Loucy (cell line): ENCODE measurements at regions not wholly inside any gene's neighbourhood (a gene's known extent, or its start where the extent isn't known, plus 50 kb on each side); places are given as distances from the start of the nearest gene placed in this dataset.

Experiments
- H2AFZ ChIP-seq: fragments of 200-600 bp; sonication (generic); 2 replicates; pipeline ENCODE4 v1.6.0; 2016; ENCODE audit warnings: antibody characterized with exemption, mild to moderate bottlenecking, low read length, moderate library complexity
- H3F3A ChIP-seq: fragments of 200-600 bp; 2 replicates; pipeline ENCODE4 v1.6.0; 2016; ENCODE audit warnings: antibody characterized with exemption, low read depth, mild to moderate bottlenecking
- H3K27me3 ChIP-seq: fragments of 200-600 bp; sonication (generic); 2 replicates; pipeline ENCODE4 v1.6.1; 2014; ENCODE audit warnings: low read length, mild to moderate bottlenecking; ENCODE audit not compliant: insufficient read depth, poor library complexity, severe bottlenecking
- H3K36me3 ChIP-seq: fragments of 200-600 bp; sonication (generic); 2 replicates; pipeline ENCODE4 v1.6.1; 2016; ENCODE audit warnings: low read length; ENCODE audit not compliant: insufficient read depth
- H3K4me1 ChIP-seq: fragments of 200-600 bp; sonication (generic); 2 replicates; pipeline ENCODE4 v1.5.1; 2014; ENCODE audit warnings: low read length, mild to moderate bottlenecking; ENCODE audit not compliant: insufficient read depth, poor library complexity, severe bottlenecking
- H3K4me2 ChIP-seq: fragments of 200-600 bp; sonication (generic); 2 replicates; pipeline ENCODE4 v1.6.0; 2014; ENCODE audit warnings: antibody characterized with exemption, low read length, low read depth, mild to moderate bottlenecking; ENCODE audit not compliant: poor library complexity, severe bottlenecking
- H3K4me3 ChIP-seq: fragments of 200-600 bp; sonication (generic); 2 replicates; pipeline ENCODE4 v1.5.1; 2014; ENCODE audit warnings: low read length, mild to moderate bottlenecking, mixed read lengths; ENCODE audit not compliant: poor library complexity, severe bottlenecking
- H3K79me2 ChIP-seq: fragments of 200-600 bp; sonication (generic); 2 replicates; pipeline ENCODE4 v1.6.1; 2014; ENCODE audit warnings: low read length; ENCODE audit not compliant: insufficient read depth
- H3K9ac ChIP-seq: fragments of 200-600 bp; sonication (generic); 2 replicates; pipeline ENCODE4 v1.6.0; 2014; ENCODE audit warnings: mild to moderate bottlenecking, low read depth, low read length, moderate library complexity; ENCODE audit not compliant: poor library complexity, severe bottlenecking
- H3K9me2 ChIP-seq: fragments of 200-600 bp; sonication (generic); replicated peaks from 2 replicates; pipeline ENCODE4 v1.6.1; 2016; ENCODE audit warnings: low read depth, low read length, mixed read lengths
- H3K9me3 ChIP-seq: fragments of 200-600 bp; sonication (generic); 2 replicates; pipeline ENCODE4 v1.6.1; 2014; ENCODE audit warnings: mild to moderate bottlenecking, antibody characterized with exemption, low read length, low read depth; ENCODE audit not compliant: insufficient read depth
- H4K20me1 ChIP-seq: fragments of 200-600 bp; sonication (generic); 2 replicates; pipeline ENCODE4 v1.6.0; 2014; ENCODE audit warnings: antibody characterized with exemption, low read length, mild to moderate bottlenecking; ENCODE audit not compliant: insufficient read depth, poor library complexity, severe bottlenecking
- CTCF ChIP-seq: fragments of 200-600 bp; sonication (generic); conservative IDR thresholded peaks from 2 replicates; pipeline ENCODE4 v1.5.1; 2014; ENCODE audit warnings: mild to moderate bottlenecking, antibody characterized with exemption, low read length
- EZH2phosphoT487 ChIP-seq: fragments of 200-600 bp; IDR thresholded peaks from 2 replicates; pipeline ENCODE4 v1.6.1; 2018; ENCODE audit warnings: antibody characterized with exemption, mild to moderate bottlenecking, moderate library complexity, borderline replicate concordance

DNA sequence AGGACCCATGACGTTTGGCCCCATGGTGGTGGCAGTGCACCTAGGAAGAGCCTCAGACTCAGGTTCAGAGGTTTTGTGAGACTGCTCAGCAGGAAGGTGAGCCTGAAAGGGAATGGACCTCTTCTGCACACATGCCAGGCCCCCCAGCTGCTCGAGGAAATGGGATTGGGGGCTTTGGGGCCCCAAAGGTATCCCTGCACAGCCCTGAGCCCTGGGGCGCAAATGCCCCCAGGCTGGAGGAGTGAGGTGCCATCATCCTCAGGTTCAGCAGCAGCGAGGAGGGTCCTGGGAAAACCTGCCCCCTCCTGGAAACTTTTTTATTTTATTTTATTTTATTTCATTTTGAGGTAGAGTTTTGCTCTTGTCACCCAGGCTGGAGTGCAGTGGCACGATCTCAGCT is 171.8 kb upstream of the MVB12B start:
- Histone ChIP-seq H3K27me3 (no peaks in the 10 kb centered on the region), H3K4me2 (no peak overlapping the region), H3F3A (no peaks in the 10 kb centered on the region), H3K79me2 (no peaks in the 10 kb centered on the region), H3K36me3 (no peaks in the 10 kb centered on the region), H3K9ac (no peak overlapping the region), H3K4me1 (peaks cover 5% of the 10 kb centered on the region), H3K4me3 (no peak overlapping the region), H3K9me2 (no peaks in the 10 kb centered on the region), H4K20me1 (no peaks in the 10 kb centered on the region), H2AFZ (no peak overlapping the region), H3K9me3 (no peaks in the 10 kb centered on the region)
- TF ChIP-seq CTCF (no peak), EZH2phosphoT487 (no peak)

GRCh38 chr9:126155756-126156664 is 170.6 kb upstream of the MVB12B start:
- Histone ChIP-seq H3K79me2 (no peaks in the 10 kb centered on the region), H2AFZ (no peak overlapping the region), H3K9ac (no peak overlapping the region), H3K36me3 (no peaks in the 10 kb centered on the region), H3K4me1 (no peaks in the 10 kb centered on the region), H4K20me1 (no peaks in the 10 kb centered on the region), H3K4me2 (no peak overlapping the region), H3F3A (no peaks in the 10 kb centered on the region), H3K9me3 (no peaks in the 10 kb centered on the region), H3K4me3 (no peak overlapping the region), H3K9me2 (no peaks in the 10 kb centered on the region), H3K27me3 (no peaks in the 10 kb centered on the region)
- no peak for TF ChIP-seq CTCF
- TF ChIP-seq EZH2phosphoT487, result no peak

- H3K4me3 ChIP-seq, result no peak overlapping the region
- H2AFZ ChIP-seq, result no peak overlapping the region
These were observed 169.7 kb upstream of the MVB12B start for GRCh38 chr9:126156898-126157297.

More at GRCh38 chr9:126156898-126157297, 169.7 kb upstream of the MVB12B start:
- Histone ChIP-seq H3K4me2 (no peak overlapping the region), H3F3A (no peaks in the 10 kb centered on the region), H3K27me3 (no peaks in the 10 kb centered on the region), H3K79me2 (no peaks in the 10 kb centered on the region), H3K9ac (no peak overlapping the region), H3K9me2 (no peaks in the 10 kb centered on the region), H3K36me3 (no peaks in the 10 kb centered on the region), H4K20me1 (no peaks in the 10 kb centered on the region), H3K9me3 (no peaks in the 10 kb centered on the region), H3K4me1 (no peaks in the 10 kb centered on the region)
- TF ChIP-seq CTCF (no peak), EZH2phosphoT487 (no peak)
